GM19043 (cell line): ENCODE measurements at regions not wholly inside any gene's neighbourhood (a gene's known extent, or its start where the extent isn't known, plus 50 kb on each side); places are given as distances from the start of the nearest gene placed in this dataset.
A peak's percentile ranks its signal among the peaks of the same experiment; 100 is the strongest.
"Not testable (repeated sequence)": the region's sequence is repeated elsewhere in the genome, so short reads cannot be mapped to it uniquely, and the experiment has no call there.

Experiments
- ATAC-seq: cut with Tn5 transposase; IDR thresholded peaks from one replicate; pipeline ENCODE4 v1.9.1; 2021; ENCODE audit warnings: low read depth; ENCODE audit not compliant: unreplicated experiment

GRCh38 chr1:181251713-181252075 lies 163.2 kb downstream of the IER5 start:
- ATAC-seq, result no peak

DNA sequence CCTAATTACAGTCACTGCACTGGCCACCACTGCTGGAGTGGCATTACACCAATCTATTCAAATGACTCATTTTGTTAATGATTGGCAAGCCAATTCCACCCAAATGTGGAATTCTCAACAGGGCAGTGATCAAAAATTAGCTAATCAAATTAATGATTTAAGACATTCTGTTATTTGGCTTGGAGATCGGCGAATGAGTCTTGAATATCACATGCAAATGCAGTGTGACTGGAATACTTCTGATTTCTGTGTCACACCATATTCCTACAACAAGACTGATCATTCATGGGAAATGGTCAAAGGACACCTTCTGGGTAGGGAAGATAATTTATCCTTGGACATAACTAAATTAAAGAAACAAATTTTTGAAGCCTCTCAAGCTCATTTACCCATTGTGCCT lies 165.1 kb downstream of the IER5 start:
- ATAC-seq, result not testable (repeated sequence)

DNA sequence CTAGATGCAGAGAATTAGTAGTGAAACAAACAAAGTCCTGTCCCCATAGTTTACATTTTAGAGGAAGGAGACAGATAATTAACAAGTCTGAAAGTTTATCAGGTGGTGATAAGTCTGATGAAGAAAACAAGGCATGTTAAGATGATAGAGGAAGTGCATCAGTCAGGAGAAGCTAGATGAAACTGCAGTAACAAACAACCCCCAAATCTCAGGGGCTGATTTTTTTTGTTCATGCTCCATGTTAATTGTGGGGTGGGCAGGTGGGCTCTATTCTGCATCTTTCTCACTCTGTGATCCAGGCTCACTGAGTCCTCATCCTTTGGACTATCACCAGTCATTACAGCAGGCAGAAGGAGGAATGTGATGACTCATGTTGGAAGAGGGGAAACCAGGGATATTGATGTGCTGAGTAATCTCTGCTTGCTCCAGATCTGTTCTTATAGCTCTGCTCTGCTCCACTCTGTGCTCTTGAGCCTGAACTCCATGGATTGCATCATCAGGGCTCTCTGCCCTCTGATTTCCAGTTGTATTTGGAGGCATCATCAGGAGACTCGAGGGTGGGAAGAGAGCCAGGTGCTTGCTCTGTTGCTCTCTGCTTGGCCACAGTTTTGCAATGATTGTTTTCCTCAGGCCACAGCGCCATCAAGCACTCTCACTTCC lies 166.9 kb downstream of the IER5 start:
- ATAC-seq, result no peak

GRCh38 chr1:181257117-181257516 lies 168.6 kb downstream of the IER5 start:
- ATAC-seq, result peak; percentile 84

- ATAC-seq, result no peak
Measured at GRCh38 chr1:181259026-181259745, 170.7 kb downstream of the IER5 start.

DNA sequence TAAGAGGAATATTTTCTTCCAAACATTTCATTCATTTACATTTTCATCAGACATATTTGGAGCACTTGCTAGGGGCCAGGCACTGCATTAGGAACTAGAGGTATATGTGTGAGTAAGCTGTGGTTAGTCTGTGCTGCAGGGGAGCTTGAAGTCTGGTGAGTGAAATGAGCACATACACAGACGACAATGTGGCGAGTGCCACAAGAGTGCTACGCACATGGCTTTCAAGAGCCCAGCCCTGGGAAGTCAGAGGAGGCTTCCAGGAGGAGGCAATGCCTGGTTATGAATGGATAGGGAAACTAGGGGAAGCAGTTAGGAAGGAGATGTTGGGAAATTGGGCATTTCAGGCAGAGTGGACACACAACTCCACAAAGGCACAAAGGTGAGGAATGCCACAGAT lies 171.8 kb downstream of the IER5 start:
- ATAC-seq, result no peak

GRCh38 chr1:181260994-181261393 lies 172.5 kb downstream of the IER5 start:
- no peak for ATAC-seq

DNA sequence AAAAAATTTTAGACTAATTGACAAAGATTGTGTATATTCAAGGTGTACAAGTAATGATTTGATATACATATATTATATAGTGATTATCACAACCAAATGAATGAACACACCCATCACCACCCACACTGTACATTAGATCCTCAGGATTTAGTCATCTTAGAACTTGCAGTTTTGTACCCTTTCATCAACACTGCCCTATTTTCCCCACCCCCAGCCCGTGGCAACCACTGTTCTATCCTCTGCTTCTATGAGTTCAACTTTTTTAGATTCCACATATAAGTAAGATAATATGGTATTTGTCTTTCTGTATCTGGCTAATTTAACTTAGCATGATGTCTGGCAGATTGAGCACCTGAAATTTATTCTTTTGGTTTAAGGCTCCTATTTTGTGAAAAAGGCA lies 173.6 kb downstream of the IER5 start:
- no peak for ATAC-seq

DNA sequence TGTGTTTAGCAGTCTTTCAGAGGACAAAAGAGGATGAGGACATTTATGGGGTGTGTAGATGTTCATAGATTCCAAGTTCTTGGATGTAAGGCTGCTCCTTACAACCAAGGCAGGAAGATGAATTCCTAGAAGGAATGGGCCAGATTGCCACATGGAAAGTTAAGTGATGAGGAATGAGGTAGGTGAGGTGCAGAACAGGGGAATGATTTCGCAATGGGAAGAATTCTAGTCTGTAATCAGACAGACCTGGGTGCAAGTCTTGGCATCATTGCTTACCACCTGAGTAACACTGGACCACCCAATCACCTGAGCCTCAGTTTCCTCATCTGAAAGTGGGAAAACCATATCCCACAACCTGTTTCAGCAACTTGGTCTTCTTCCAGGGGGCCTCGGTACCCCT lies 174.9 kb downstream of the IER5 start:
- no peak for ATAC-seq

DNA sequence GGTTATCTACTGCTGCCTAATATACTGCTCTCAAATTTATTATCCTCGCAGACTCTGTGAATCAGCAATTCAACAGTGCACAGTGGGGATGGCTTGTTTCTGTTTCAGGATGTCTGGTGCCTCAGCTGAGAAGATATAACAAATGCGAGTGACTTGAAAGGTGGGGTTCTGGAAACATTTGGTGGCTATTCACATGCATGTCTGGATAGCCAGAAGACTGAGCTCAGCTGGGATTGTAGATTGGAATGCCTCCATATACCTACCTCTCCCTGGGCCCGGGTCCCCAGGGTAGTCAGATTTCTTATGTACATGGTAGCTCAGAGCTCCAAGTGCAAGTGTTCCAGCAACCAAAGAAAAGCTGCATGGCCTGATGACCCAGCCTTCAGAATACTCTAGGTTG lies 176.3 kb downstream of the IER5 start:
- no peak for ATAC-seq

GRCh38 chr1:181284978-181285377 lies 196.5 kb downstream of the IER5 start:
- no peak for ATAC-seq

GRCh38 chr1:181295217-181295616 lies 188.1 kb upstream of the CACNA1E start:
- no peak for ATAC-seq

DNA sequence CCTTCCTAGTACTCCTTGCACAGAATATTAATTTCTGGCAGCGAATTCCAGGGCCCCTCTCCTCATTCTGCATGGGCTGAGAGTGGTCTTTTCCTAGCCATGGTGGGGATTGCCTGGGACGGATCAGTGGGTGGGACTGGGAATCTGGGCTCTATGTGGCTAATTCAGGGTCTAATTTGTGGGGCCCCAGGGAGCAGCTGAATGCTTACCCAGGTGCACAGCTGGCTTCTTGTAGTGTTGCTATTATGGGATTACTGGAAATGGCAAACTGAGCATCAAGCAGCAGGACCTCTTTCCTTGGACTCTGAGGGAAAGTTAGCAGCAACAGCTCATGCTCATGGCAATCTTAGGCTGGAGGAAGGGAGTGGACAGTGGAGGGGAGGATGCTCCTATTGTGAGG lies 187.1 kb upstream of the CACNA1E start:
- no peak for ATAC-seq

DNA sequence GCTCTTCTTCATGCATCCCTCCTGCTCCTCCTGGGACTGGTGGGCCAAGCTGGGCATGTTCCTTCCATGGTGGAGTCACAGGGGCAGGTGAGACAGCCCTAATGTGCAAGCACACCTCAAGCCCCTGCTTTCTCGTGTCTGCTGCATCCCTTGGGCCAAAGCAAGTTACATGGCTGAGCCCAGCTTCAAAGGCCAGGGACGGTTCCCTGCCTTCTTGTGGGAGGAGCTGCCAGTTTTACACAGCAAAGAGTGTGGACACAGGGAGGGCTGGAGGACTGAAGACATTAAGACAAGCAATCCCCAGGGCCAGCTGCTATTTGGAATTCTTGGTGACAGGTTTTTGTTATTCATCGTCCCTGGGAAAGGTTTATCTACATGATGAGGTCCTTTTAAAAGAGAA lies 175.2 kb upstream of the CACNA1E start:
- ATAC-seq, result no peak

- no peak for ATAC-seq
Measured at GRCh38 chr1:181310560-181310959, 172.8 kb upstream of the CACNA1E start.

DNA sequence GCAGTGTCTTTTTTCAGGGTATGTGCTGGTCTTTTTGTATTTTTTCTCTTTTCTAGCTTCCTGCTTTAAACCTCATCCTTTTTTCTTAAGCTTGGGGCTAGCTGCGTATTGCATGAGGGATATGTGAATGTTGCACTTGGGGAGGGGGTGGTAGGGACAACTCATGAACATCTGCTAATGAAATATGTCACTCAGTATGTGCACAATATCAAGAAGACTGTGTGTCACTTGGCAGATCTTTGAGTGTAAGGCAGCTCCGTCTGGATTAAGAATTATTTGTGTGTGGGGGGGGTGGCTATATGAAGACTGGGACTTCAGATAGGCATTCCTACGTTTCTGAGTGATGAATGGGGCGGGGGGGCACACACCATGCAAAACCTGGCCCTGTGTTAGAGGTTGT lies 170.4 kb upstream of the CACNA1E start:
- no peak for ATAC-seq

- ATAC-seq, result no peak
Measured at GRCh38 chr1:181313466-181313865, 169.9 kb upstream of the CACNA1E start.

GRCh38 chr1:181314010-181314409 lies 169.3 kb upstream of the CACNA1E start:
- no peak for ATAC-seq

- ATAC-seq, result no peak
Measured at GRCh38 chr1:181314959-181315358, 168.4 kb upstream of the CACNA1E start.

- ATAC-seq, result no peak
Measured at GRCh38 chr1:181317261-181317930, 165.9 kb upstream of the CACNA1E start.

GRCh38 chr1:181318022-181318857 lies 165.1 kb upstream of the CACNA1E start:
- no peak for ATAC-seq
